ENCODE measurements at regions not wholly inside any gene's neighbourhood (a gene's known extent, or its start where the extent isn't known, plus 50 kb on each side); places are given as distances from the start of the nearest gene placed in this dataset.

- DNase-seq (no peak), ATAC-seq (no peak)
- no peaks in the 10 kb centered on the region for H3K36me3 ChIP-seq
- H3K27ac ChIP-seq, result no peak overlapping the region
- intact Hi-C loops (cut with DNase I; ENCODE audit: low total_unique reads), result no loop called here
- H3K4me3 ChIP-seq, result no peak overlapping the region
- H3K4me1 ChIP-seq, result no peaks in the 10 kb centered on the region
- in situ Hi-C loops (cut with MboI; ENCODE audit: low sequenced_read_pairs in 4 of 4), result no loop called here
- TF ChIP-seq CTCF (IDR thresholded peaks at IDR 0.05 in 4 of 5, conservative IDR thresholded peaks at IDR 0.05 in 1 of 5) (no peak), POLR2A (IDR thresholded peaks at IDR 0.05) (no peak)
- H3K27me3 ChIP-seq, result no peaks in the 10 kb centered on the region
- H3K9me3 ChIP-seq, result no peaks in the 10 kb centered on the region
These were observed 707.8 kb upstream of the SLC35B3 start for GRCh38 chr6:9143140-9143539.

DNA sequence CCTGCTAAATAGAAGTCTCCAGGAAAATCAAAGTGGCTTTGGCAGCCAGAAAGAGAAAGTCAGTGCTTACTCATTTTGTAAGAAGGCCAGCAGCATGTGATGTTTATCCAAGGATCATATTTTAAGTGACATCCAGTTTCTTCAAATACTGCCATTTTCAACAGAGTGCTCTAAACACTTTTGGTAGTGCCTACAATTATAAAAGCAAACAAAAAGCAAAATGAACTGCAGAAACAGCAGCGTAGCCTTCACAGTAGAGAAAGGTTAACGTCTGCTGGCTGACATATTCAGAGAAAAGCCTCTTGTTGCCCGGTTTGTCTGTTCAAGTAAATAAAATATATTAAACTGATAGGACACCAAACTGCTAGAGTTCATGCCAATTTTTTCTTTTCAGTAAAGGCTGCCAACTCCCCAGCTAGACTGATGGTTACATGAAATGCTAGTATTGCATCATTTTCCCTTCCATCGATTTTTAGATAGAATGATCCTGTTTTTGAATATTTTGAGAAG lies 705.7 kb upstream of the SLC35B3 start:
- Histone ChIP-seq H3K4me1 (no peaks in the 10 kb centered on the region), H3K36me3 (no peaks in the 10 kb centered on the region), H3K27ac (peak overlapping the region in 2 of 4 donors; percentile 5 to 10), H3K27me3 (no peaks in the 10 kb centered on the region), H3K9me3 (no peaks in the 10 kb centered on the region), H3K4me3 (peak overlapping the region in 1 of 4 donors; percentile 6)
- no peak for TF ChIP-seq CTCF (IDR thresholded peaks at IDR 0.05 in 4 of 5, conservative IDR thresholded peaks at IDR 0.05 in 1 of 5)
- no peak for TF ChIP-seq POLR2A (IDR thresholded peaks at IDR 0.05)
- ATAC-seq (peak; percentile 24 to 54), DNase-seq (no peak)
- intact Hi-C loops (cut with DNase I; ENCODE audit: low total_unique reads), result no loop called here
- in situ Hi-C loops (cut with MboI; ENCODE audit: low sequenced_read_pairs in 4 of 4), result no loop called here

DNA sequence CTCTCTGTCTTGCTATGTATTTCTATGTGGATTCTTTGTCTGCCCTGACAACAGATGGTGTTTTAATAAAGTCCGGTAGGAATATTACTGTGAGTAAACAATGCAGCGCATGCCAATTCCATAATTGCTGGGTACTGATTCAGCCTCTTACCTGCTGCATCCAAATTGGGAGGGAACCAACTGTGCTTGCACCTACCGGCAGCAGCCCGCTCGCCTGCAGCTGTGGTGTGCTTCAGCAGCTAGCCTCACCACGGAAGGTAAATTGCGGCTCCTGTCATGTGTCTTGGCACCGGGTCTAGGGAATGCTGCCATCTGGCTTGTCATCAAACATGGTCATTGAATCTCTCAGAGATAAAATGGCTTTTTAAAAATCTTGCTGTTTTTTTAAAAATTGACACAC lies 704.8 kb upstream of the SLC35B3 start:
- TF ChIP-seq POLR2A (IDR thresholded peaks at IDR 0.05), result no peak
- no peak for TF ChIP-seq CTCF (IDR thresholded peaks at IDR 0.05 in 4 of 5, conservative IDR thresholded peaks at IDR 0.05 in 1 of 5)
- DNase-seq (no peak), ATAC-seq (no peak)
- H3K27me3 ChIP-seq, result no peaks in the 10 kb centered on the region
- H3K36me3 ChIP-seq, result no peaks in the 10 kb centered on the region
- no peak overlapping the region for H3K27ac ChIP-seq
- in situ Hi-C loops (cut with MboI; ENCODE audit: low sequenced_read_pairs in 4 of 4) (no loop called here), intact Hi-C loops (cut with DNase I; ENCODE audit: low total_unique reads) (no loop called here)
- H3K4me3 ChIP-seq, result peak overlapping the region in 1 of 4 donors; percentile 25
- H3K4me1 ChIP-seq, result no peaks in the 10 kb centered on the region
- H3K9me3 ChIP-seq, result no peaks in the 10 kb centered on the region

- no peaks in the 10 kb centered on the region for H3K9me3 ChIP-seq
- no peak for TF ChIP-seq POLR2A (IDR thresholded peaks at IDR 0.05)
- TF ChIP-seq CTCF (IDR thresholded peaks at IDR 0.05 in 4 of 5, conservative IDR thresholded peaks at IDR 0.05 in 1 of 5), result no peak
- intact Hi-C loops (cut with DNase I; ENCODE audit: low total_unique reads), result no loop called here
- H3K27me3 ChIP-seq, result no peaks in the 10 kb centered on the region
- H3K4me1 ChIP-seq, result no peaks in the 10 kb centered on the region
- DNase-seq (no peak), ATAC-seq (no peak)
- in situ Hi-C loops (cut with MboI; ENCODE audit: low sequenced_read_pairs in 4 of 4), result no loop called here
- no peak overlapping the region for H3K27ac ChIP-seq
- H3K4me3 ChIP-seq, result peak overlapping the region in 1 of 4 donors; percentile 25
- H3K36me3 ChIP-seq, result no peaks in the 10 kb centered on the region
These were observed 704.4 kb upstream of the SLC35B3 start for GRCh38 chr6:9139746-9140145.

DNA sequence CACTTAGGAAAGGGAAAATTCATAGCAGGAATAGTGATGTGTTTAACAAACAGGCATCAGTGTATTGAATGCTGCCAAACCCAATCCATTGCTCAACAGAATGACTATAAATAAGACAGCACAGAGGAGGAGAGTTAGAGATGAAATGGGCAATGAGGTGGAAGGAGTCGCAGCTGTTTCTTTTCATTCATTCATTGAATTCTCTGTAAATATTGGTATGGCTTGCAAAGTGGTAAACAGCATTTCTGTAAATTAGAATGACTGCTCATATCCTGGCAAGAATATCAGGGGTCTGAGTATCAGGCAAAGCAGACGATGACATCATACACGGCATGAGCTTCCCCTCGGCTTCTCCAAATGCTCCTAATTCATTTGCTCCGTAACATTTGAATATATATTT lies 703.6 kb upstream of the SLC35B3 start:
- in situ Hi-C loops (cut with MboI; ENCODE audit: low sequenced_read_pairs in 4 of 4) (no loop called here), intact Hi-C loops (cut with DNase I; ENCODE audit: low total_unique reads) (no loop called here)
- no peak for TF ChIP-seq CTCF (IDR thresholded peaks at IDR 0.05 in 4 of 5, conservative IDR thresholded peaks at IDR 0.05 in 1 of 5)
- no peak for TF ChIP-seq POLR2A (IDR thresholded peaks at IDR 0.05)
- DNase-seq, result no peak
- H3K4me1 ChIP-seq, result no peaks in the 10 kb centered on the region
- H3K4me3 ChIP-seq, result no peak overlapping the region
- no peaks in the 10 kb centered on the region for H3K9me3 ChIP-seq
- no peaks in the 10 kb centered on the region for H3K36me3 ChIP-seq
- H3K27me3 ChIP-seq, result no peaks in the 10 kb centered on the region
- ATAC-seq, result no peak
- no peak overlapping the region for H3K27ac ChIP-seq

All from gastrocnemius medialis (tissue), 4 donors.